Esophagus (tissue), 2 donors: ENCODE measurements at regions not wholly inside any gene's neighbourhood (a gene's known extent, or its start where the extent isn't known, plus 50 kb on each side); places are given as distances from the start of the nearest gene placed in this dataset.

ENCODE experiments used
- H3K27ac ChIP-seq, 2 donors: one replicate each; pipeline ENCODE4 v1.5.1; 2013; ENCODE audit warnings: low read depth in 2 of 2, mild to moderate bottlenecking in 2 of 2, inconsistent platforms in 1 of 2, low read length in 1 of 2, moderate library complexity in 1 of 2
- H3K27me3 ChIP-seq, 2 donors: one replicate each; pipeline ENCODE4 v1.6.1; 2013; ENCODE audit warnings: low read length in 2 of 2, control low read depth in 1 of 2, mild to moderate bottlenecking in 1 of 2; ENCODE audit not compliant: insufficient read depth in 2 of 2, control insufficient read depth in 1 of 2
- H3K36me3 ChIP-seq, 2 donors: one replicate each; pipeline ENCODE4 v1.6.1; 2013; ENCODE audit warnings: low read length in 1 of 2; ENCODE audit not compliant: control insufficient read depth in 2 of 2, insufficient read depth in 2 of 2
- H3K4me1 ChIP-seq, 2 donors: one replicate each; pipeline ENCODE4 v1.6.1; 2013; ENCODE audit warnings: low read length in 1 of 2; ENCODE audit not compliant: control insufficient read depth in 2 of 2, insufficient read depth in 2 of 2
- H3K4me3 ChIP-seq, 2 donors: one replicate each; pipeline ENCODE4 v1.5.1; 2013; ENCODE audit warnings: low read length in 2 of 2, mild to moderate bottlenecking in 2 of 2, low read depth in 1 of 2, moderate library complexity in 1 of 2
- H3K9me3 ChIP-seq, 2 donors: one replicate each; pipeline ENCODE4 v1.6.1; 2013; ENCODE audit warnings: mild to moderate bottlenecking in 2 of 2, low read depth in 1 of 2, low read length in 1 of 2, moderate library complexity in 1 of 2; ENCODE audit not compliant: control insufficient read depth in 2 of 2, insufficient read depth in 1 of 2
- WGBS, 2 donors: extraction: QIAGEN DNeasy Blood & Tissue Kit; methylation state at CpG; one replicate each; pipeline ENCODE4 v1.1.7; 2013; 5-methylcytosine and 5-hydroxymethylcytosine counted together
- donor health status: healthy with polysubstance abuse.
- donor health status: Bipolar disorder and iron deficiency.

- H3K36me3 ChIP-seq, result no peaks in the 10 kb centered on the region
These were observed 549.5 kb upstream of the ACTRT1 start for GRCh38 chrX:128601706-128602105.

GRCh38 chrX:128599632-128600031 is 547.4 kb upstream of the ACTRT1 start:
- Histone ChIP-seq H3K27me3 (no peaks in the 10 kb centered on the region), H3K27ac (no peak overlapping the region), H3K36me3 (no peaks in the 10 kb centered on the region), H3K9me3 (peaks cover 0 to 3% of the 10 kb centered on the region in 2 donors), H3K4me1 (no peaks in the 10 kb centered on the region), H3K4me3 (no peak overlapping the region)
- WGBS, 2 donors, result 46 to 61% methylated on average over 1 of the region's 1 CpG

More at GRCh38 chrX:128601706-128602105, 549.5 kb upstream of the ACTRT1 start:
- H3K27me3 ChIP-seq, result no peaks in the 10 kb centered on the region
- peaks cover 0 to 3% of the 10 kb centered on the region in 2 donors for H3K9me3 ChIP-seq
- no peak overlapping the region for H3K27ac ChIP-seq
- no peak overlapping the region for H3K4me3 ChIP-seq
- 88 to 92% methylated on average over 2 of the region's 2 CpGs for WGBS, 2 donors
- H3K4me1 ChIP-seq, result no peaks in the 10 kb centered on the region

GRCh38 chrX:128582036-128582435 is 529.8 kb upstream of the ACTRT1 start:
- Histone ChIP-seq H3K27ac (no peak overlapping the region), H3K27me3 (no peaks in the 10 kb centered on the region), H3K4me3 (no peak overlapping the region), H3K36me3 (no peaks in the 10 kb centered on the region), H3K9me3 (no peaks in the 10 kb centered on the region), H3K4me1 (no peaks in the 10 kb centered on the region)
- 67 to 82% methylated on average over 6 of the region's 6 CpGs for WGBS, 2 donors

- 46 to 51% methylated on average over 2 of the region's 2 CpGs for WGBS, 2 donors
- no peaks in the 10 kb centered on the region for H3K4me1 ChIP-seq
- no peak overlapping the region for H3K27ac ChIP-seq
These were observed 529.4 kb upstream of the ACTRT1 start for GRCh38 chrX:128581615-128582014.

GRCh38 chrX:128543114-128543513 is 490.9 kb upstream of the ACTRT1 start:
- Histone ChIP-seq H3K4me1 (no peaks in the 10 kb centered on the region), H3K9me3 (peaks cover 0 to 3% of the 10 kb centered on the region in 2 donors), H3K27me3 (no peaks in the 10 kb centered on the region), H3K4me3 (no peak overlapping the region), H3K36me3 (no peaks in the 10 kb centered on the region), H3K27ac (no peak overlapping the region)
- WGBS, 2 donors, result 89 to 94% methylated on average over 5 of the region's 5 CpGs

More at GRCh38 chrX:128581615-128582014, 529.4 kb upstream of the ACTRT1 start:
- Histone ChIP-seq H3K36me3 (no peaks in the 10 kb centered on the region), H3K9me3 (no peaks in the 10 kb centered on the region), H3K4me3 (no peak overlapping the region), H3K27me3 (no peaks in the 10 kb centered on the region)

GRCh38 chrX:128518508-128518907 is 466.3 kb upstream of the ACTRT1 start:
- H3K4me1 ChIP-seq, result peaks cover 0 to 4% of the 10 kb centered on the region in 2 donors
- H3K27me3 ChIP-seq, result no peaks in the 10 kb centered on the region
- no peak overlapping the region for H3K4me3 ChIP-seq
- H3K9me3 ChIP-seq, result peaks cover 0 to 2% of the 10 kb centered on the region in 2 donors
- no peak overlapping the region for H3K27ac ChIP-seq
- 38 to 51% methylated on average over 3 of the region's 3 CpGs for WGBS, 2 donors
- no peaks in the 10 kb centered on the region for H3K36me3 ChIP-seq

- H3K27ac ChIP-seq, result no peak overlapping the region
- peaks cover 0 to 2% of the 10 kb centered on the region in 2 donors for H3K9me3 ChIP-seq
- WGBS, 2 donors, result 40 to 64% methylated on average over 3 of the region's 3 CpGs
- no peak overlapping the region for H3K4me3 ChIP-seq
- H3K27me3 ChIP-seq, result no peaks in the 10 kb centered on the region
- peaks cover 0 to 4% of the 10 kb centered on the region in 2 donors for H3K4me1 ChIP-seq
- no peaks in the 10 kb centered on the region for H3K36me3 ChIP-seq
These were observed 465.5 kb upstream of the ACTRT1 start for GRCh38 chrX:128517691-128518090.

- H3K36me3 ChIP-seq, result no peaks in the 10 kb centered on the region
- no peaks in the 10 kb centered on the region for H3K4me1 ChIP-seq
- peaks cover 0 to 3% of the 10 kb centered on the region in 2 donors for H3K9me3 ChIP-seq
- H3K27ac ChIP-seq, result no peak overlapping the region
- H3K27me3 ChIP-seq, result no peaks in the 10 kb centered on the region
- no peak overlapping the region for H3K4me3 ChIP-seq
These were observed 452.3 kb upstream of the ACTRT1 start for GRCh38 chrX:128504496-128504895.

- Histone ChIP-seq H3K27me3 (no peaks in the 10 kb centered on the region), H3K36me3 (no peaks in the 10 kb centered on the region)
- WGBS, 2 donors, result 63 to 68% methylated on average over 5 of the region's 5 CpGs
These were observed 411.9 kb upstream of the ACTRT1 start for GRCh38 chrX:128464116-128464515.

GRCh38 chrX:128460835-128461234 is 408.6 kb upstream of the ACTRT1 start:
- Histone ChIP-seq H3K4me1 (no peaks in the 10 kb centered on the region), H3K9me3 (peaks cover 2 to 3% of the 10 kb centered on the region in 2 donors), H3K27me3 (no peaks in the 10 kb centered on the region), H3K27ac (no peak overlapping the region), H3K36me3 (no peaks in the 10 kb centered on the region), H3K4me3 (no peak overlapping the region)
- 34 to 46% methylated on average over 6 of the region's 6 CpGs for WGBS, 2 donors

More at GRCh38 chrX:128464116-128464515, 411.9 kb upstream of the ACTRT1 start:
- Histone ChIP-seq H3K4me1 (no peaks in the 10 kb centered on the region), H3K4me3 (no peak overlapping the region), H3K9me3 (peaks cover 2 to 3% of the 10 kb centered on the region in 2 donors), H3K27ac (no peak overlapping the region)
